ENCODE measurements at regions not wholly inside any gene's neighbourhood (a gene's known extent, or its start where the extent isn't known, plus 50 kb on each side); places are given as distances from the start of the nearest gene placed in this dataset.

DNA sequence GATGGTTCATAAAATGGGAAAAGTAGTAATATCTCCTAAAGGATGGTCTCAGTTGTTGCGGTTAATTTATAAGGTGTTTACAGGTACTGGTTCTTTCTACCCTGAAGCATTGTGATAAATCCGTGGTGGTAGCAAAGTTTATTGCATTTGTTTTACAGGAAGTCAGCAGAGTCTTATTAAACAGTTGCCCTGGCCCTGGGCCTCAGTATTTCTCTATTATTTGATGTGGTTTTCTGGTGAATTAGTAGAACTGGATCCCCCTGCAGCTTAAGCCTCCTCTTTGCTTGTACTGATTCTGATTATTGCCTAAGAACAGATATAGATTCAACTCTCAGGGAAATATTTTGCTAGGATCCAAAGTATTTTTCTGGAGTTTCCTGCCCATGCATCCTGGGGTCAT is 76.4 kb upstream of the CD55 start:
- DNase-seq, result no peak
- Mint-ChIP-seq H3K9me3 (ENCODE audit: unreplicated experiment) (peaks cover 8% of the 10 kb centered on the region), H3K4me3 (ENCODE audit: unreplicated experiment) (no peak overlapping the region), H3K36me3 (ENCODE audit: insufficient read depth, unreplicated experiment) (peaks cover 16% of the 10 kb centered on the region), H3K4me1 (ENCODE audit: low read depth, unreplicated experiment) (peaks cover 50% of the 10 kb centered on the region), H3K27ac (ENCODE audit: unreplicated experiment) (no peak overlapping the region), H3K27me3 (ENCODE audit: insufficient read depth, unreplicated experiment) (no peaks in the 10 kb centered on the region)
- Histone ChIP-seq H3K9me3 (no peaks in the 10 kb centered on the region), H3K36me3 (ENCODE audit: control insufficient read depth, insufficient read depth, low read length) (no peaks in the 10 kb centered on the region), H3K4me3 (ENCODE audit: low read depth, low read length) (no peak overlapping the region), H3K27me3 (replicated peaks; ENCODE audit: control insufficient read depth, insufficient read depth, low read length) (no peaks in the 10 kb centered on the region), H3K4me1 (peaks cover 43% of the 10 kb centered on the region)
- intact Hi-C loops (cut with micrococcal nuclease; ENCODE audit: unreplicated experiment), result loop anchor here (10.0 kb wide), 1 partner anchor 160 kb away; no protein-coding TSS in a partner anchor
- no TSS peak for BruUV-seq (replicated peaks)
- POLR2A ChIA-PET, result interaction anchor here (1.1 kb wide), 1 partner anchor 76 kb away, joined by 5 read pairs; the partner anchor contains the start of gene CD55
- no peak for TF ChIP-seq CTCF (IDR thresholded peaks at IDR 0.05; ENCODE audit: insufficient read depth in 1 of 2, low read depth in 1 of 2, low read length in 1 of 2, severe bottlenecking in 1 of 2, unreplicated experiment in 1 of 2)
- CTCF ChIA-PET, result no interaction called here

DNA sequence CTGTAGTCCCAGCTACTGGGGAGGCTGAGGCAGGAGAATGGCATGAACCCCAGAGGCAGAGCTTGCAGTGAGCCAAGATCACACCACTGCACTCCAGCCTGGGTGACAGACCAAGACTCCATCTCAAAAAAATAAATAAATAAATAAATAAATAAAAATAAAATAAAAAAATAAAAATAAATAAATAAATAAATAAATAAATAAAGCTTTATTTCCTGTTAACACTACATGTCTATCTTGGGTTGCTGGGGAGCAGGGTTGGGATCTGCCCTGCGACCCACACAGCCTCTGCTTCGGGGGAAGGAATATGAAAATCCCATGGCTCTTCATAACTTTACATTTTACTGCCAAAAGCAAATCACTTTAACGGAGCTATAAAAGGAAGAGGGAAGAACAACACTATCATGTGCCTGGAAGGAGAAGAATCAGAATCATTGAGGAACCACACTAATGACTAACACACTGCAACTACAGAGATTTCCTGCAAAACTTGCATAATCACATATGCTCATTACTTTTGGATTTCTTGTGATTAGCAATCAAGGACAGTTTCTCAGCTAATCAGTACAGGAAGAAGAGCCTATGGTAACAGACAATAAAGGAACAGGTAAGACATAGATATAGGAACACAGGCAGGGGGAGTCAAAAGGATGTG is 72.8 kb upstream of the CD55 start:
- Histone ChIP-seq H3K27me3 (replicated peaks; ENCODE audit: control insufficient read depth, insufficient read depth, low read length) (no peaks in the 10 kb centered on the region), H3K9me3 (no peaks in the 10 kb centered on the region), H3K4me3 (ENCODE audit: low read depth, low read length) (no peak overlapping the region), H3K36me3 (ENCODE audit: control insufficient read depth, insufficient read depth, low read length) (no peaks in the 10 kb centered on the region), H3K4me1 (peaks cover 9% of the 10 kb centered on the region)
- H3K27me3 Mint-ChIP-seq (ENCODE audit: insufficient read depth, unreplicated experiment), result no peaks in the 10 kb centered on the region
- H3K27ac Mint-ChIP-seq (ENCODE audit: unreplicated experiment), result no peak overlapping the region
- peaks cover 4% of the 10 kb centered on the region for H3K36me3 Mint-ChIP-seq (ENCODE audit: insufficient read depth, unreplicated experiment)
- ChIA-PET CTCF (no interaction called here), POLR2A (no interaction called here)
- peaks cover 30% of the 10 kb centered on the region for H3K4me1 Mint-ChIP-seq (ENCODE audit: low read depth, unreplicated experiment)
- no peak for DNase-seq
- no TSS peak for BruUV-seq (replicated peaks)
- TF ChIP-seq CTCF (IDR thresholded peaks at IDR 0.05; ENCODE audit: insufficient read depth in 1 of 2, low read depth in 1 of 2, low read length in 1 of 2, severe bottlenecking in 1 of 2, unreplicated experiment in 1 of 2), result no peak
- peaks cover 17% of the 10 kb centered on the region for H3K9me3 Mint-ChIP-seq (ENCODE audit: unreplicated experiment)
- no peak overlapping the region for H3K4me3 Mint-ChIP-seq (ENCODE audit: unreplicated experiment)
- intact Hi-C loops (cut with micrococcal nuclease; ENCODE audit: unreplicated experiment), result loop anchor here (10.0 kb wide), 1 partner anchor 156 kb away; no protein-coding TSS in a partner anchor

DNA sequence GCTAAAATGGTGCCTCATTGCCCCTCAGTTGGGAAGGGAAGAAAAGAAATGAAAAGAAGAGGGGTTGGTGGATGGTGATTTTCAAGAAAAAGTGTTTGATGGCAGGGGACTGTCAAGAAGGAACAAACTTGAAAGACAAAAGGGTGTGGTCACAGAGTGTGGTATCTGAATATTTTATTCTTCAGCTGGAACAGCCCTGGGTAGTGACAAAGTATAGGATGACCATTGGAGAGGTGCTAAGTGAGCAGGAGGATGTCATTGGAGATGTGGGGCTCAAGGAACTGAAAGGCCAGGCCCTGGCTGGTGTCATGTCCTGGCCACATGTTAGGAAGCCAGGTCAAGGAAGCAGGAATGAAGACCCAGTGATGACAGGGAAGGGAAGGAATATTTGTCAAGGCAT is 71.0 kb upstream of the CD55 start:
- POLR2A ChIA-PET, result no interaction called here
- H3K4me3 Mint-ChIP-seq (ENCODE audit: unreplicated experiment), result no peak overlapping the region
- CTCF ChIA-PET, result no interaction called here
- H3K9me3 Mint-ChIP-seq (ENCODE audit: unreplicated experiment), result peaks cover 34% of the 10 kb centered on the region
- H3K27me3 ChIP-seq (replicated peaks; ENCODE audit: control insufficient read depth, insufficient read depth, low read length), result no peaks in the 10 kb centered on the region
- H3K4me3 ChIP-seq (ENCODE audit: low read depth, low read length), result no peak overlapping the region
- peaks cover 4% of the 10 kb centered on the region for H3K36me3 Mint-ChIP-seq (ENCODE audit: insufficient read depth, unreplicated experiment)
- H3K36me3 ChIP-seq (ENCODE audit: control insufficient read depth, insufficient read depth, low read length), result no peaks in the 10 kb centered on the region
- H3K27me3 Mint-ChIP-seq (ENCODE audit: insufficient read depth, unreplicated experiment), result no peaks in the 10 kb centered on the region
- intact Hi-C loops (cut with micrococcal nuclease; ENCODE audit: unreplicated experiment), result no loop called here
- BruUV-seq (replicated peaks), result no TSS peak
- no peaks in the 10 kb centered on the region for H3K4me1 ChIP-seq
- no peak overlapping the region for H3K27ac Mint-ChIP-seq (ENCODE audit: unreplicated experiment)
- no peak for DNase-seq
- TF ChIP-seq CTCF (IDR thresholded peaks at IDR 0.05; ENCODE audit: insufficient read depth in 1 of 2, low read depth in 1 of 2, low read length in 1 of 2, severe bottlenecking in 1 of 2, unreplicated experiment in 1 of 2), result no peak
- H3K4me1 Mint-ChIP-seq (ENCODE audit: low read depth, unreplicated experiment), result peaks cover 12% of the 10 kb centered on the region
- H3K9me3 ChIP-seq, result no peaks in the 10 kb centered on the region
